ENCODE measurements at regions not wholly inside any gene's neighbourhood (a gene's known extent, or its start where the extent isn't known, plus 50 kb on each side); places are given as distances from the start of the nearest gene placed in this dataset.

DNA sequence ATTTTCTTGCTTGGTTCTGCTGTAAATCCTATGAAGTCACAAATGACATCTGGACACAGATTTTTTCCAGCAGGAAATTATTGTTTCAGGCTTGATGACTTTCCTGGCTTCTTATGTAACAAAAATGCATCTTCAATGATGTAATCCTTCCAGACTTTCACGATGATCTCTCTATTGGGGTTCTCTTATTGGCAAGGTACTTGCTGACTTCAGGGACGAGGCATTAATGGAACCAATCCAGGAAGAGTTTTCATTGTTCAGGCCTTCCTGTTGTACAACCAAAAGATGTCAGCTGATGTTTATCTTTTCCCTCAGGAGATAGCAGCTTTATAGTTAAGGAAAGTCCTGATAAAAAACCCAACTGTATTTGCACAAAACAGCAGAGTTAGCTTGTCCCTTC, 118.5 kb upstream of the MMS22L start:
- TF ChIP-seq, protein P1, sequence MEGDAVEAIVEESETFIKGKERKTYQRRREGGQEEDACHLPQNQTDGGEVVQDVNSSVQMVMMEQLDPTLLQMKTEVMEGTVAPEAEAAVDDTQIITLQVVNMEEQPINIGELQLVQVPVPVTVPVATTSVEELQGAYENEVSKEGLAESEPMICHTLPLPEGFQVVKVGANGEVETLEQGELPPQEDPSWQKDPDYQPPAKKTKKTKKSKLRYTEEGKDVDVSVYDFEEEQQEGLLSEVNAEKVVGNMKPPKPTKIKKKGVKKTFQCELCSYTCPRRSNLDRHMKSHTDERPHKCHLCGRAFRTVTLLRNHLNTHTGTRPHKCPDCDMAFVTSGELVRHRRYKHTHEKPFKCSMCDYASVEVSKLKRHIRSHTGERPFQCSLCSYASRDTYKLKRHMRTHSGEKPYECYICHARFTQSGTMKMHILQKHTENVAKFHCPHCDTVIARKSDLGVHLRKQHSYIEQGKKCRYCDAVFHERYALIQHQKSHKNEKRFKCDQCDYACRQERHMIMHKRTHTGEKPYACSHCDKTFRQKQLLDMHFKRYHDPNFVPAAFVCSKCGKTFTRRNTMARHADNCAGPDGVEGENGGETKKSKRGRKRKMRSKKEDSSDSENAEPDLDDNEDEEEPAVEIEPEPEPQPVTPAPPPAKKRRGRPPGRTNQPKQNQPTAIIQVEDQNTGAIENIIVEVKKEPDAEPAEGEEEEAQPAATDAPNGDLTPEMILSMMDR (conservative IDR thresholded peaks at IDR 0.05) = no peak

DNA sequence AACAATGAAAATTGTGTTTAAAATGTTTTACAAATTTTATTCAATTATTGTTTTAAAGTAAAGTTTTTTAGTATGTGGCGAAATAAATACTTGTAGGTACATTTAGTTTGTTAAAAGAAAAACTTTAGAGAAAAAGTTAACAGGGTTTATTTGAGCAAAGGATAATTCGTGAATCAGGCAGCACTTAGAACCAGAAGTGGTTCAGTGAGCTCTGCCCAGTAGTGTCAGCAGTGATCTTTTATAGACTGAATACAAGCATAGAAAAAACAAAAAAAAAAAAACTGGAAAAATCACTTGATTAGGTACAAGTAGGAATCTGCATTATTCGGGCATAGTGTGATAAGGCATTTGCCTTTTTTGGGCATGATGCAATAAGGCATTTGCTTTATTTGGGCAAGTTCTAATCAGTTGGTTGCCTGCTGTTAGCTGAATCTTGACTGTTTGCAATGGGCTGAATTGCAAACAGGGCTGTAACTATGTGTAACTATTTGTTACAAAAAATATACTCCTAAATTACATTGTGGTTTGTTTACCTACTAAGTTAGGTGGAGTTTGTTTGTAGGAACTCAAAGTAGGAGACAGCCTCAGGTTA, 122.9 kb upstream of the MMS22L start:
- peak overlapping the region; percentile 47 for H3K27ac ChIP-seq
- TF ChIP-seq, protein P1 (conservative IDR thresholded peaks at IDR 0.05) = no peak

More for the DNA sequence above, 118.5 kb upstream of the MMS22L start:
- H3K27ac ChIP-seq = peak overlapping the region; percentile 71

DNA sequence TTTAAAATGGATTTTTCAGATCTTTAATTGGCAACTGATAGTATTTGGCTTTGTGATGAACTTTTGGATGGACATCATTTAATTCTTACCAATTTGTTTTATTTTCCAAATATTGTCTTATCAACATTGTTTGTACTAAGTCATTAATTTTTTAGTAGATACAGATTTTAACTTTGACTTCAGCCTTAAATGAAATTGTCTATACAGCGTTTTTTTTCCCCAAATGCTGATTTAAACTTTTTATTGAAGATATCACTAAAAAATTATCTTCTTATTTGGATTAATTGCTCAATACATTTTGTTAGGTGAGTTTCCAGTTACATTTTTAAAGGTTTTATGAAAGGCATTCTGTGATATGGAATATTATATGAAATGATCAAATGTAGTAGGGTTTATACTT, 123.6 kb upstream of the MMS22L start:
- TF ChIP-seq, protein P1 (conservative IDR thresholded peaks at IDR 0.05) = no peak
- H3K27ac ChIP-seq = peak overlapping the region; percentile 47

DNA sequence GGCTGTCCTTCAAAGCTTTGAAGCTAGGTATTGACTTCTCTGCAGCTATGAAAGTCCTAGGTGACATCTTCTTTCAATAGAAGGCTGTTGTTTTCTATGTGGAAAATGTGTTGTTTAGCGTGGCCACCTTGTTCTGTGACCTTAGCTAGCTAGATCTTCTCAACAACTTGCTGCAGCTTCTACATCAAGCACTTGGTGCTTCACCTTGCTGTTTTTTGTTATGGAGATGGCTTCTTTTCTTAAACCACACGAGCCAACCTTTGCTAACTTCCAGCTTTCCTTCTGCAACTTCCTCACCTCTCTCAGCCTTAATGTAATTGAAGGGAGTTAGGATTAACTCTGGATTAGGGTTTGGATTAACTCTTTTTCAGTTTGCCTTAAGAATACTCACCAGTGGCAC, 128.6 kb upstream of the MMS22L start:
- H3K27ac ChIP-seq = no peak overlapping the region
- TF ChIP-seq, protein P1 (conservative IDR thresholded peaks at IDR 0.05) = no peak

DNA sequence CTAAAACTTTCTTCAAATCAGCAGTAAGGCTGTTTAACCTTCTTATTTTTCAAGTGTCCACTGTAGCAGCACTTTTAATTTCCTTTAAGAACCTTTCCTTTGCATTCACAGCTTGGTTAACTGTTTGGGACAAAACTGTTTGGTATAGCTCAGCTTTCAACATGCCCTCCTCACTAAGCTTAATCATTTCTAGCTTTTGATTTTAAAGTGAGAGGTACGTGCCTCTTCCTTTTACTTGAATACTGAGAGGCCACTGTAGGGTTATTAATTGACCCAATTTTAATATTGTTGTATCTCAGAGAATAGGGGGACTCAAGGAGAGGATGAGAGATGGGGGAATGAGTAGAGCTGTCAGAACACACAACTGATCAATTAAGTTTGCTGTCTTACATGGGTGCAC, 129.5 kb upstream of the MMS22L start:
- no peak overlapping the region for H3K27ac ChIP-seq
- TF ChIP-seq, protein P1 (conservative IDR thresholded peaks at IDR 0.05) = no peak

DNA sequence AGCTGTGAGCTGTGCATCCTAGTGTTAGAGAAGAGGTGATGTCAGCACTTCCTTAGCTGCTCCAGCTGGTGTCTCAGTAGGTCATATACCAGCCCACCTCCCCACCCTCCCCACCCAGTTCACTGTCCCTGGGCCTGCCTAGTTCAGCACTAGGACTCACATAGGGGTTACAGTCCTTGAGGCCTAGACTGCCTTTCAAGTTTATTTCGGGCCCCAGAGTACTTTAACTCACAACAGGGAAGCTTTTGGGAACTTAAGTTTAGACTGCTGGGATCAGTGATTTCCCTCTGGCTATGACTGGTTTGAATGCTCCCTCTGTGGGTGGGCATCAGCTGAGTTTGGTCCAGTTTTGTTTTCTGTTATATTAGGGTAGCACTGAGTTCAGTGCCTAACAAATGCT, 139.2 kb upstream of the MMS22L start:
- TF ChIP-seq, protein P1 (conservative IDR thresholded peaks at IDR 0.05) = no peak
- H3K27ac ChIP-seq = no peak overlapping the region

DNA sequence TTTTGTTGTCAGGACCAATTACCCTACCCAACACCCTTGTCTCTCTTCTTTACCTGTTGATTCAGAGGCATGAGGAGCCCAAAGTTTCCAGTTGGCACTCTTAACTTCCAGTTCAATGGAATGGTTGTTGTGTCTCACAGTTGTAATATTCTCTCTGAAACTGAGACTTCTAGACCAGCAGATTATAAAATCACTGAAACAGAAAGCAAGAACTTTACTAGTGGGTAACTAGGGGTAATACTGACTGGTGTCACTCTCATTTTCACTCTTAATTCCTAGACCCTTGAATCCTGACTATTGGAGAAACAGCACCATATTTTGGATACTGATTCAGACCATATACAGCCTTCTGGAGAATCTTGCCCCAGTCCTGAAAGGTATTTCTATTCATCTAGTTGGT, 140.2 kb upstream of the MMS22L start:
- TF ChIP-seq, protein P1 (conservative IDR thresholded peaks at IDR 0.05) = no peak
- H3K27ac ChIP-seq = no peak overlapping the region
